GDM1 (cell line): ENCODE measurements at regions not wholly inside any gene's neighbourhood (a gene's known extent, or its start where the extent isn't known, plus 50 kb on each side); places are given as distances from the start of the nearest gene placed in this dataset.

Experiments
- DNase-seq: peaks from one replicate; lab custom pipeline; 2025; lab: John Stamatoyannopoulos, UW

DNA sequence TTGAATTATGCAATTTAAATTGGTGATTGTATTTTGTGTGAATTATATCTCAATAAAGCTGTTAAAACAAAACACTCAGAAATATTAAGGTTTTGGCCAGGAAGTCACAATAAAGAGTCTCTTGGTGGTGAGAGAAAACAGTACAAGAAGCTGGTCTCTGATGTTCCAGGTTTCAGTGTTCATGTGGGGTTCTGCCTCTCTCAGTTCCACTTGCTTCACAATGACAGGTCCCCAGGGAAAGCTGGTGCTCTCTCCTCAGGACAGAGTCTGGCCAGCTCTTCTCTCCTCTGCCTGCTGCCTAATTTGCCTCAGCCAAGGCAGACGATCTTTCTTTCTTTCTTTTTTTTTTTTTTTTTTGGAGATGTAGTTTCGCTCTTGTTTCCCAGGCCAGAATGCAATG lies 342.9 kb upstream of the PLXNA2 start:
- DNase-seq: no peak

DNA sequence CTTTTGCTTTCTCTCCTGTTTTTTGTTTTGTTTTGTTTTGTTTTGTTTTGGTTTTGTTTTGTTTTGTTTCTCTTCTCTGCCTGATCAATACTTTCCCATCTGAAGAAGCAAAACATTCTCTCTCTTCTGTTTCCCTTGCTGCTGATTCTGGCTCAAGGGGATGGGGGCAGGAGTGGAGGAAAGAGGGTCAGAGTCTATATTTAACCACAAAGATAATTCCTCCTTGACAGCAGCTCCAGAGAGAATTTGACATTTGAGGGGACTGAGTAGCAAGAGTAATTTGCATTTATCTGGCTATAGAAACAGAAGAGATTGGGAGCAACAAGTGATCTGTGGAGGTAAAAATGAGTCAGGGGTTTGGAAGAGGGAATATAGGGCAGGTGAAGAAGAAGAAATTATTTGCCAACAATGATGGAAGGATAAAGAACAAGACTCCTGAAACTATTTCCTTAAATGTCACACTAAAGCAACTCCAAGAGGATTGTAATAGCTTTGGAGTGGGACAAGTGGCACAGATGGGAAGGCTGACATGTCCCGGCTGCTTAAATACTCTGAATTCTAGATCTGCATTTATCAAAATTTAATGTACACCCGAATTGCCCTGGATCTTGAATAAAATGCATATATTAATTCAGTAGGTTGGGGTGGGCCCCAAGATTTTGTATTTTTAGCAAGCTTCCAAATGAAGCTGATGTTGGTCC lies 349.3 kb upstream of the PLXNA2 start:
- DNase-seq: no peak

DNA sequence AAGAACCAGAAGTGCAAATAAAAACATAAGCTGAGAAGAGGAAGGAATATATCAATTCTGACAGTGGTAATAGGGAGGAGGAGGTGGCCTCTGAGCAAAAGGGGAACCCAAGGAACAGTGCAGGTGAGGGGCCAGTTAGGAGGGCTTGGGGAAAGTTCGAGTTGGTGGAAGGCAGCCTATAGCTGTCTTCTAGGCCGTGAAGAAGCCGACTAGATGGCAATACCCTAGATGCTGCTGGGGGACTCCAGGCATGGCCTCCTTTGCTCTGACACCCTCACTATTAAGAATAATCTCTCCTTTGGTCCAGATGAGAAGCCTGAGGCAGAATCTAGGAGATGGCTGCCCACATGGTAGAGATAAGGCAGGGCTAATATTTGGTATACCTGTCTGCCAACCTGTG lies 351.1 kb upstream of the PLXNA2 start:
- DNase-seq: no peak

DNA sequence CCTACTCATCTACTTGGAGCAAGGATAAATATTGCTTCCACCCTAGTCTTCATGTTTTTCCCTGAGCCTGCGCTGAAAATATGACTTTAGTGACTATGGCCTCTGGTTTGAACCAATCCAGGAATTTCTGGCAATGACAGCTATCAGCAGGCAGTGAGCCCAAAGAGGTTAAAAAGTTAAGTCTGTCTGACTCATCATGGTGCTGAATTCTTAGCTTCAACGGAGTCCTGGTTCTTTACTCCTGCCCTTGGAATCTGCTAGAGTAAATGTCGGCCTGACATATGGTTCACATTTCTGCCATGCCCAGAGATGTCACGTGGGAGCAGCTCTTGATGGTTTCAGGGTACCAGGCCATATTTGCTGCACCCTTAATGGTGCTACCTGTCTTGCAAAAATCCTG lies 351.6 kb upstream of the PLXNA2 start:
- DNase-seq: no peak

DNA sequence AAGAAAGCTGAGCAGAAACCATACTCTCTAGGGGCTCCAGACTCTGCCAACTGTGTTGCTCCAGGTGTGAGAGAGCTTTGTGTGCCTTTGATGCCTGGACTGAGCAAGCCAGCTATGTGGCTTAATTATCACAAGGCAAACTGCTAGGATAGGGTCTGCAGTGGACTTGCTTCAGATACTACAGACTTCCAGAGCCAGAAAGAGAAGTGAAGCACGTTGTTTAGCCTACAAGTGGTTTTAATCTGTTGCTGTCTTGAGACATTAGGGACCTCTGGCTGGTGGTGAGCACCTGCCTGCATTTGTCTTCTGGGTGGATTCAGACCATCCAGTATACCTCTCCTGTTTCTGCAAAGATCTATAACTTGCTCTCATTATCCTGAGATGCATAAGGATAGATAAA lies 353.4 kb upstream of the PLXNA2 start:
- DNase-seq: no peak

DNA sequence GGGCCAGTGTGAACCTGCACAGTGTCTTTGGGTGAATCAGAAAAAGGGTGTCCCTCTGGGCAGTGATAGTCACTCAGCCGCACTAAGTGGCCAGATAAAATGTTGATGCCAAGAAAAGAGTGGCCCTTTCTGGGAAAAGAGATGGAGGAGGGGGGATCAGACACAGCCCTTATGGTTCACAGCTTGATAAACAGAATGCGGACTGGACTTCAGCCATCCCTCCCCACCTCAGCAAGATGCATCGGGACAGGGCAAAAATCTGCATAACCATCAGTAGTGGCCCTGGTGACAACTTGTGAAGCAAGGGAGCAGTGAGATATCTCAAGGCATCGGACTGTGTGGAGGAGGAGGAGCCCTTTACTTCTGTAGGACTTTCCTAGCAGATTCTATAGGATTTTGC lies 353.8 kb upstream of the PLXNA2 start:
- no peak for DNase-seq

DNA sequence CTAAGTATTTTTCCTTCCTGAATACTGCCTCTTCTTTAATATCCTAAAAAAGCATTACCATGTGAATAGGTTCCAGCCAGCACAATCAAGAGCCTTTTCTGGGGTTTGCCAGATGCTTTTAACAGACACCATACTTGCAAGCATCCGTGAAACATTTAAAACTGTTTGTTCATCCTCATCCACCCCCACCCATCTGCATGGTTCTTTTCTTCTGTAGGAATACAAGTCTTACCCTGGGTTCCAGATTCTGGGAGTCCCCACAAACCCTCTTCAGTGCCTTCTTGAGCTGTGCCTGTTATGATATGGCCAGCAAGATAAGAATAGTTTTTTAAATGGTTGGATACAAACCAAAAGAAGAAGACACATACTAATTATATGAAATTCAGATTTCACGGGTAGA lies 354.9 kb upstream of the PLXNA2 start:
- no peak for DNase-seq

DNA sequence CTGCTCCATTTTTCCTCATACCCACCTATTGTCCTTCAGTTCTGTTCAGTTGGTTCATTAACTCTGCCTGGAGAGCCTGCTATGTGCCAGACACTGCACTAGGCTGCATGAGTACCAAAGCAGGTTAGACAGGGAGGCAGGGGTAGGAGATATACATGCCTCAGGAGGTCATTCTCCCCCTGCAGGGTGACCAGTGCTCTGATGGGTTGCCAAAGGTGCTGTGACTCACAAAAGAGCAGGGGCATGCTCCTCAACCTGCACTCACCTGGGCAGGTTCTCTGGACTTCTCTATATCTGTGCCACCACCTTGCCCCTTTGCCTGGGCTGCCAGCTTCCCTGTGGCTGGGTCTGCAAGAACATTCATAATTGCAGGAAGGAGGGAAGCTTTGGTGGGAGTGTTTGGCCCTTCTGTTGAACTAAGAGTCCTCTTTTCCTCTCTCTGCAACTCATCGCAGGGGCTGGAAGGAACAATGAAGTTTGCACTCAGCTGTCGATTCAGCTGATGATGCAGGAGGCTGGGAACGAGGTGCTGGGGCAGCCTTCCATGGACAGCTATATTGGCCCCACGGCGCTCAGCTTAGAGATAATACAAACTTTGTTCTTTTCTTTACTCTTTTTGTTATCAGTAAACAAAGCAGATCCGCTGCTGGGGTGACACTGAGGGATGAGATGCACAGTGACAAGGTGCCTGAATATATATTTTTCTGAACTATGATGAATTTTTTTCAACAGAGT lies 356.4 kb upstream of the PLXNA2 start:
- no peak for DNase-seq

DNA sequence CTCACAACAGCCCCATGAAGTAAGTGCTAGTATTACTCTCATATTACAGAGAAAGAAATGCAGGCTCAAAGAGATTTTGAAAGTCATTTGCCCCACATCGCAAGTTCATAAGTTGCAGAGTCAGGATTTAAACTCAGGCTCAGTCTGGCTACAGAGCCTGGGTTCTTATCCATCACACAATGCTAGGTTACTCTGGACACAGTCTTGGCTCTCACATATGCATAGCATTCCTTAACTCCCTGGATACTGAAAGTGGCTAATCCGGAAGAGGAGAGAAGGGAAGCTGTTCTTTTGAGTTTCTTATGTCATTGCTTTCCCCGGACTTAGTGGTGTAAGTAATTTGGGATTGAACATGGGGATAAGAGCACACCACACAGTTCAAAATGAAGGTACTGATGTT lies 357.4 kb upstream of the PLXNA2 start:
- no peak for DNase-seq

DNA sequence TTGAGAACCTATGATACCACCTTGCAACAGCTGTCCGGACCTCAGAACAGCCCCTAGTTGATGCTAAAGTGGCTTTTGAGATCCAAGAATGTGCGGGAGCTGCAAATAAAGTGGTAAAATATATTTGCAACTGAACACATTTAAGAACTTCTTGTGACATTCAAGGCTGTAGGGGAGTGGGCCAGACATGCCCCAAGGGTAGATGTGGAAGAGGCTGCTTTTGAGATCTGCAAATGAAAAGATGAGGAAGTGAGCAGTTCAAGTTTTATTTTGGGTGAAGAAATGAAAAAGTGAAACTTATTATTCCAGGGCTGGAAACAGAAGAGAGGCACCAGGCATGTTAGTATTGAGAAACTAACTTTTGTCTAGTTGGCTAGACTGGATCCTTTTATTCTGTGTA lies 359.5 kb upstream of the PLXNA2 start:
- DNase-seq: no peak

DNA sequence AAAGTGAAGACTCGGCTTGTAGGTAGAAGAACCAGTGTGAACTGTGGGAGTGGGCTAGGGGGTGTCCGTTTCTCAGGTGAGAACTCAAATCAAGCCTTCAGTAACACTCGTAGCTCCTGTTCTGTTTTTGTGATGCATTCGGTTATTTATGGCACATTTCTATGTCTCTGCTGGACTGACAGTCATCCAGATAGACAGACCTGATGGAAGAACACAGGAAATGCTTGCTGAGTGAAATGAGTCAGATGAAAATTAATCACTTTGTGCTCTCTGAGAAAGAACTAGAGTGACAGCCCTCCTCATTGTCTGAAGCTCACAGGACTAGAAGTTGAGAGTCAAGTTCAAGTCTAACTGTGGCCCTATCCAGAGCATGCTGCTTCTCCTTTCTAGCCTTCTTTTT lies 360.1 kb upstream of the PLXNA2 start:
- DNase-seq: no peak

DNA sequence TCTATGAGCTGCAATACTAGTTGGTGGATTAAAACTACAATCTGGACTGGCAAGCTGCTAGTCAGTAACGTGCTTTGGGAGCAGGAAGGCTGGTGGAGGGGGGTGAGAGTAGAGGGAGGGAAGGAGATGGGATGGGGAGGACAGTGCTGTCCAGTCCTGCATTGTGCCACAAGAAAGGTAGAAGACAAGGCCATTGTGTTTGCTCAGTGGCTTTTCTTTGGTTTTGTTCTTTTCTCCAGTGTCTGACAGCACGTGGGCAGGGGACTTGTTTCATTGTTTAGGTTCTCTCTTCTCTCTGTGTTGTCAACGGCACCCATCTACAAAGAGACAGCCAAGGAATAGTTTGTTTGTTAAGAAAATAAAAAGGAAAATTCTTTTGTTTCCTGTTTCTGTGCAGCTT lies 362.8 kb upstream of the PLXNA2 start:
- DNase-seq: no peak

DNA sequence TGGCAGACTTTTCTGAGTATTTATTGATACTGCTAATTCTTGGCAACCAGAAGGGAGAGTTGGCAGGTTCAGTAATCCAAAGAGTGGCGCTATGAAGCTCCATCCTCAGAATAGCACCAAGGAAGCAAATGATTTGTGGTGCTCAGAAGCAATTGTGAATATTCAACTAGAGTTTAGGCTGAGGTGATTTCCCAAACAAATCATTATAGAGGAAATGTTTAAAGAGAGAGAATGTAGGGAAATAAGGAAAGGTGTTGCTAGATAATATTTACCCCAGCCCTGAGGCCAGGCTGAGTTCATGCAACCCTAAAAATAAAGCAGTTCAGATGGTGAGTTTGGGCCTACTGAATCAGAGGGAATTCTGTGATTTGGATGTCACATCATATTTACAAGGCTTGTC lies 363.4 kb upstream of the PLXNA2 start:
- no peak for DNase-seq

DNA sequence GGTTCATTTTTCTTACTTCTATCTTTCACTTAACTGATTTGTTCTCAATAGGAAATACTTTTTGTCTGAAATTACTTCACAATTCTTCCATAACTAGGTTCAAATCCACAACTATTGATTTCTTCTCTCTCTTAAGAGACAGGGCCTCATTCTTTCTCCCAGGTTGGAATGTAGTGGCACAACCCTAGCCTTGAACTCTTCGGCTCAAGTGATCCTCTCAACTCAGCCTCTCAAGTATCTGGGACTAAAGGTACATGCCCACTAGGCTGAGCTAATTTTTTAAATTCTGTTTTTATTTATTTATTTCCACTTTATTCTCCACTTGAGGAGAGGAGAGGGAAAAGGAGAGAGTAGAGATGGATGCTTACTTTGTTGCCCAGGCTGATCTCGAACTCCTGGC lies 370.4 kb upstream of the PLXNA2 start:
- no peak for DNase-seq

DNA sequence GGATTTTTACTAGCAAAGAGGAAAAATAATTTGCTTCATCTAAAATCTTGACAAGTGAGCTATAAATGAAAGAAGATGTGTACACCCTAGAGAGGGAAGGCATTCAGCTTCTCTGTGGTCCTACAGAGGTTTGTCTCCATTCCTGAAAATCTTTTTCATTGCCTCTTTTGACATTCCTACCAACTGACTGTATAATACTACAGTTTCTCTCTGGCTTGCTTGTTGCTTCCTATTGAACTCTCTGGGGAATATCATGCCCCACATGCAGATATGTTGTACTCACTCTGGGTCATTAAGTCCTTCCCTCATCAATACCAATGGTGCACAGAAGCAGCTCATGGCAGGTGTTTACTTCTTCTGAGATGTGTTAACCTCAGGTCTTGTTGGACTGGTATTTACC lies 371.2 kb upstream of the PLXNA2 start:
- DNase-seq: no peak

DNA sequence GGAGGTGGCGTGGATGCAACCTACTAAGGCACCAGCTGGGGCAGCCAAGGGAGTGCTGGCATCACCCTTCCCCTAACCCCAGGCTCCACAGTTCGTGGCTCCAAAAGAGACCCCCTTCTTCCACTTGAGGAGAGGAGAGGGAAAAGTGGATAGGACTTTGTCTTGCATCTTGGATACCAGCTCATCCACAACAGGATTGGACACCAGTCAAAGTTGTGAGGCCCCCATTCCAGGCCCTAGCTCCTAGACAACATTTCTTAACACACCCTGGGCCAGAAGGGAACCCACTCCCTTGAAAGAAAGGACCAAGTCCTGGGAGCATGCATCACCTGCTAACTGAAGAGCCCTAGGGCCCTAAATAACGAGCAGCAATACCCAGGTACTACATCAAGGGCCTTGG lies 372.6 kb upstream of the PLXNA2 start:
- DNase-seq: no peak

DNA sequence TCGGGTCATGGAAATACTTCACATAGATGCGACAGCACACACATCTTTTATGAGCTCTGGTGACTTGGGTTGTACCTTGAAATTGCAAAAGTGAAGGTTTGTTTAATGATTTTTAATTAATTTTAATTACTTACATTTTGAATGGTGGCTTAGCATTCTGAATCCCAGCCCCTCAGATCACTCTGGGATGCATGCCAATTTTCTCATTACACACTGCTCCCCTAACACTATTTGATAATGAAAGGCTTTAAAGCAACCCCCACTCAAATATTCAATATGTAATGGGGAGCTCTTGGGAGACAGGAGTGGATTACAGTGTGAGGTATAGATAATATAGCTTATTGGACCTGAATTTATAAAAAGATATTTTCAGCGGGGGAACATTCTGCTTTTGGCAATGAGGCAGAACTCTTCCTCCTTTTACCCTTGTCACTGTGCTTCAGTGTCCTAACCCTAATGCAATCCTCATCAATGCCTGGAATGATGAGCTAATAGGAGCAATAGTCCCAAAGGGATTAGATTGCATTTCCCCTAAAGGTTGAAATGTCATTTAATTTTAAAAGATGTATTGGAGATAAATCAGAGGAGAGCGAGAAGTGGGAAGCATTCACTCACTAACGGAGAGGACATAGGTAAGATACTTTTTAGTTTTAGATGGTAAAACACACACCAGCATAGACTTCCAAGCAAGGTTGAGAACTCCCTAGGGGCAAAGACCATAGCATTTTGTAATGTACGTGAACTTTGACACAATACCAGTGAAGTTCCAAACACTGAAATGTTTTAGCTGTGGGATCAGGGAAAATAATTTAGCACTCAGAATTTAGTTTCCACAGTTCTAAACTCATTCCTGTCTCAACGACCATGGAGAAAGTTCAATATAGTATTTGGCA lies 384.1 kb upstream of the PLXNA2 start:
- no peak for DNase-seq

DNA sequence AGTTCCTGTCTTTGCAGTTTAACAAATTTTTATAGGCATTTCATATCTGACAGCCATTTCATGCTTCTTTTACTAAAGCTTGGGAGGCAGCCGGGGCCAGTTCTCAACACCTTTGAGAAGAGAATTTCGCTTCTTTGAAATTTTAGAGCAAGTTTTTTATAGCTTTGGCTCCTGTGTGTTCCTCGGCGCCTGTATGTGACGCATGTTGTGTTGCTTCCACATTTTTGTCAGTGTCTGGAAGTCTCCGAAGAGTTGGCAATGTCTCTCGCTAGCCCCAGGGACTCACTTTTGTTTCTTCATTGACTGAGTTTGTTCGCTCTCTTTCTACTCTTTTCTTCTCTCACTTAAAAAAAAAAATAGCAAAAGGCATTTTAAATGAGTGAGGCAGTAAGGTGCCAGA lies 386.9 kb upstream of the PLXNA2 start:
- no peak for DNase-seq

DNA sequence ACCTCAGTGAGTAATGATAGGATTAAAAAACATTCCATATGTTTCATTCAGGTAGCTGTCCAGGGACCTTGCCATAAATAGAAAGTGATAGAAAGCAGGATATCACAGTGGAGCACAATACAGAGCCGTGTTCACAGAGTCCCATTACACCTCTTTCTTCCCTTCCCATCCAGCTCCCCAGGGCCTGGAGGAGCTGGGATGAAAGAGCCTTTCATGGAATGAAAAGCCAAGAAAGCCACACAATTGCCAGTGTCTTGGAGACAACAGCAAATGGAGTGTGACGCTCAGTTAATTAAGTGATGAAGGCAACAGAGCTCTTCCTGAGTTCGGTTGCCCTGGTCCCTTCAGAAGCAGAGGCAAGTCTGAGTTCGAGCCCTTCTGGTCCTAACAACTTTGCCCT lies 387.3 kb upstream of the PLXNA2 start:
- DNase-seq: no peak

DNA sequence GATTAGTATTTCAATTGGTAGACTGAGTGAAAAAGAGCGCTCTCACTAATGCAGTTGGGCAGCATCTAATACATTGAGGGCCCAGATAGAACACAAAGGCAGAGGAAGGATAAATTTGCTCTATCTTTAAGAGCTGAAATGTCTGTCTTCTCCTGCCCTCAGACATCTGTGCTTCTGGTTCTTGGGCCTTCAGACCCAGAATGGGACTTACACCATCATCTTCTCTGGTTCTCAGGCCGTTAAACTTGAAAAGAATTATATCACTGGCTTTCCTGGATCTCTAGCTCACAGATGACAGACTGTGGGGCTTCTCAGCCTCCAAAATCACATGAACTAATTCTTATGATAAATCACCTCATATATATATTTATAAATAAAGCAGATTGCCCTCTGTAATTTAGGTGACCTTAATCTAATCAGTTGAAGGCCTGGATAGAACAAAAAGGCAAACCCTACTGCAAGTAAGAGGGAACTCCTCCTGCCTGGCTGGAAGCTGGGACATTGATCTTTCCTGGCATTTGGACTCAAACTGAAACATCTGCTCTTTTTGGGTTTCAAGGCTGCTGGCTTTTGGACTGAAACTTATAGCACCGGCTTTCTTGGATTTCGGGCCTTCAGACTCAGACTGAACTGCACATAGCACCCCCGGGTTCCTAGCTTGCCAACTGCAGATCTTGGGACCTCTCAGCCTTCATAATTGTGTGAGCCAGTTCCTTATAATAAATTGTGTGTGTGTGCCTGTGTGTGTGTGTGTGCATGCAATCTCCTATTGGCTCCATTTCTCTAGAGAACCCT lies 390.4 kb upstream of the PLXNA2 start:
- no peak for DNase-seq

DNA sequence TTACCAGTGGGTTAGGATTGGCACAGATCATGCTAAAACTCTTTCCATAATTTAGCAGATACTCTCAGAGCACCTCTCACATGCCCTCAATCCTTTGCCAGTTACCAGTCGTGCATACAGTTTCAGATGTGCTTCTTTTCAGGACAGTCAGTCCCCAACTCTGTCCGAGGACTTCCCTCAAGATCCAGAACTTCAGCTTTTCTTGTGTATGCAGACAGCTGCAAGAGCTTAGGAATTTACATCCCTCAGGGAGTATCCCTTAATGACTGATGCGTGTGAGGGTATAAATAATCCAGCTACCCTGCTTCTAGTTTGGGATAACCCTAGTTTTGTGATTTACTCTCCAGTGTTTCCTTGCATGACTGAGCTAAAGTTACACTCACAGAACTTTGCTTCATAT lies 393.0 kb upstream of the PLXNA2 start:
- no peak for DNase-seq

DNA sequence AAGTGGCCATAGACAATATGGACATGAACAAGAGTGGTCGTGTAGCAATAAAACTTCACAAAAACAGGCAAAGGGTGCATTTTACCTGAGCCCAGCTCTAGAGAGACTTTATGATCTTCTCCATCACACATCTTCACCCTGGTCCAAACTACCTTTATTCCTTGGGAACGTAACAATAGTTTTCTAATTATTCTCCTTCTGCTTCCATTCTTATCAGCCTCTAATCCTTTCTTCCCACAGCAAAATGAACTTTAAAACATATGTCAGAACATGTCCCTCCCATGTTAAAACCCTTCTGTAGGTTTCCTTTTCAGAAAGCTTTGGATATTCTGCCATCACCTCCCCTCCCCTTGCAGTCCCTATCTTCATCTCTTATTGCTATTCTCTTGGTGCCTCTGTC lies 395.2 kb upstream of the PLXNA2 start:
- no peak for DNase-seq
